ENCODE measurements at regions not wholly inside any gene's neighbourhood (a gene's known extent, or its start where the extent isn't known, plus 50 kb on each side); places are given as distances from the start of the nearest gene placed in this dataset.

- H3K27ac Mint-ChIP-seq = no peak overlapping the region
- H3K4me1 Mint-ChIP-seq = no peaks in the 10 kb centered on the region
- CTCF ChIA-PET = interaction anchor here (1.4 kb wide), 1 partner anchor 9 kb away, joined by 4 read pairs; no protein-coding TSS in a partner anchor
- no peak for DNase-seq
- H3K9me3 Mint-ChIP-seq = no peaks in the 10 kb centered on the region
- POLR2A ChIA-PET = no interaction called here
- no peak overlapping the region for H3K4me3 Mint-ChIP-seq
- no peaks in the 10 kb centered on the region for H3K36me3 Mint-ChIP-seq (ENCODE audit: low read depth)
- peaks cover 10% of the 10 kb centered on the region for H3K27me3 Mint-ChIP-seq
Measured at GRCh38 chr6:33957892-33958525, 154.2 kb upstream of the MLN start.

GRCh38 chr6:33957131-33957891, 153.5 kb upstream of the MLN start:
- CTCF ChIA-PET = no interaction called here
- H3K4me1 Mint-ChIP-seq = no peaks in the 10 kb centered on the region
- H3K9me3 Mint-ChIP-seq = no peaks in the 10 kb centered on the region
- peaks cover 11% of the 10 kb centered on the region for H3K27me3 Mint-ChIP-seq
- POLR2A ChIA-PET = no interaction called here
- no peaks in the 10 kb centered on the region for H3K36me3 Mint-ChIP-seq (ENCODE audit: low read depth)
- no peak overlapping the region for H3K4me3 Mint-ChIP-seq
- no peak for DNase-seq
- H3K27ac Mint-ChIP-seq = no peak overlapping the region

GRCh38 chr6:33956206-33956605, 152.4 kb upstream of the MLN start:
- no peaks in the 10 kb centered on the region for H3K4me1 Mint-ChIP-seq
- no peak for DNase-seq
- no peak overlapping the region for H3K27ac Mint-ChIP-seq
- ChIA-PET CTCF (no interaction called here), POLR2A (no interaction called here)
- H3K9me3 Mint-ChIP-seq = no peaks in the 10 kb centered on the region
- H3K4me3 Mint-ChIP-seq = no peak overlapping the region
- no peaks in the 10 kb centered on the region for H3K36me3 Mint-ChIP-seq (ENCODE audit: low read depth)
- H3K27me3 Mint-ChIP-seq = peaks cover 13% of the 10 kb centered on the region

GRCh38 chr6:33955566-33955965, 151.8 kb upstream of the MLN start:
- Mint-ChIP-seq H3K27me3 (peaks cover 13% of the 10 kb centered on the region), H3K4me1 (no peaks in the 10 kb centered on the region), H3K4me3 (no peak overlapping the region), H3K36me3 (ENCODE audit: low read depth) (no peaks in the 10 kb centered on the region), H3K9me3 (no peaks in the 10 kb centered on the region), H3K27ac (no peak overlapping the region)
- POLR2A ChIA-PET = no interaction called here
- no peak for DNase-seq
- CTCF ChIA-PET = interaction anchor here (1.0 kb wide), 1 partner anchor 184 kb away, joined by 3 read pairs; no protein-coding TSS in a partner anchor

GRCh38 chr6:33954453-33954852, 150.7 kb upstream of the MLN start:
- POLR2A ChIA-PET = interaction anchor here (0.7 kb wide), 1 partner anchor 489 kb away, joined by 3 read pairs; no protein-coding TSS in a partner anchor
- H3K9me3 Mint-ChIP-seq = no peaks in the 10 kb centered on the region
- no peak for DNase-seq
- CTCF ChIA-PET = interaction anchor here (1.0 kb wide), 1 partner anchor 183 kb away, joined by 3 read pairs; no protein-coding TSS in a partner anchor
- H3K27me3 Mint-ChIP-seq = peaks cover 13% of the 10 kb centered on the region
- H3K27ac Mint-ChIP-seq = no peak overlapping the region
- no peak overlapping the region for H3K4me3 Mint-ChIP-seq
- no peaks in the 10 kb centered on the region for H3K36me3 Mint-ChIP-seq (ENCODE audit: low read depth)
- H3K4me1 Mint-ChIP-seq = no peaks in the 10 kb centered on the region

GRCh38 chr6:33953171-33953570, 149.4 kb upstream of the MLN start:
- Mint-ChIP-seq H3K4me1 (no peaks in the 10 kb centered on the region), H3K9me3 (no peaks in the 10 kb centered on the region), H3K4me3 (no peak overlapping the region), H3K27me3 (peaks cover 17% of the 10 kb centered on the region), H3K27ac (no peak overlapping the region), H3K36me3 (ENCODE audit: low read depth) (no peaks in the 10 kb centered on the region)
- POLR2A ChIA-PET = no interaction called here
- CTCF ChIA-PET = no interaction called here
- DNase-seq = no peak

- H3K9me3 Mint-ChIP-seq = no peaks in the 10 kb centered on the region
- no peak overlapping the region for H3K27ac Mint-ChIP-seq
- no peaks in the 10 kb centered on the region for H3K36me3 Mint-ChIP-seq (ENCODE audit: low read depth)
- peaks cover 15% of the 10 kb centered on the region for H3K27me3 Mint-ChIP-seq
- DNase-seq = no peak
- POLR2A ChIA-PET = no interaction called here
- no peaks in the 10 kb centered on the region for H3K4me1 Mint-ChIP-seq
- CTCF ChIA-PET = no interaction called here
- no peak overlapping the region for H3K4me3 Mint-ChIP-seq
Measured at GRCh38 chr6:33952016-33952415, 148.2 kb upstream of the MLN start.

GRCh38 chr6:33950891-33951889, 147.4 kb upstream of the MLN start:
- CTCF ChIA-PET = no interaction called here
- Mint-ChIP-seq H3K36me3 (ENCODE audit: low read depth) (no peaks in the 10 kb centered on the region), H3K4me1 (no peaks in the 10 kb centered on the region), H3K4me3 (no peak overlapping the region), H3K9me3 (no peaks in the 10 kb centered on the region), H3K27ac (no peak overlapping the region), H3K27me3 (peaks cover 15% of the 10 kb centered on the region)
- POLR2A ChIA-PET = no interaction called here
- DNase-seq = no peak

- POLR2A ChIA-PET = no interaction called here
- Mint-ChIP-seq H3K27ac (no peak overlapping the region), H3K9me3 (no peaks in the 10 kb centered on the region), H3K4me3 (no peak overlapping the region), H3K4me1 (no peaks in the 10 kb centered on the region), H3K27me3 (peaks cover 15% of the 10 kb centered on the region), H3K36me3 (ENCODE audit: low read depth) (no peaks in the 10 kb centered on the region)
- CTCF ChIA-PET = no interaction called here
- DNase-seq = no peak
Measured at GRCh38 chr6:33950472-33950881, 146.7 kb upstream of the MLN start.

- Mint-ChIP-seq H3K27ac (no peak overlapping the region), H3K4me1 (no peaks in the 10 kb centered on the region), H3K9me3 (no peaks in the 10 kb centered on the region), H3K27me3 (peaks cover 15% of the 10 kb centered on the region), H3K4me3 (no peak overlapping the region), H3K36me3 (ENCODE audit: low read depth) (no peaks in the 10 kb centered on the region)
- ChIA-PET POLR2A (no interaction called here), CTCF (no interaction called here)
- DNase-seq = no peak
Measured at GRCh38 chr6:33949877-33950435, 146.2 kb upstream of the MLN start.

GRCh38 chr6:33949111-33949510, 145.3 kb upstream of the MLN start:
- Mint-ChIP-seq H3K36me3 (ENCODE audit: low read depth) (no peaks in the 10 kb centered on the region), H3K4me3 (no peak overlapping the region), H3K27me3 (peaks cover 15% of the 10 kb centered on the region), H3K27ac (no peak overlapping the region), H3K4me1 (no peaks in the 10 kb centered on the region), H3K9me3 (no peaks in the 10 kb centered on the region)
- ChIA-PET POLR2A (no interaction called here), CTCF (interaction anchor here (1.1 kb wide), 1 partner anchor 9 kb away, joined by 4 read pairs; no protein-coding TSS in a partner anchor)
- no peak for DNase-seq

- Mint-ChIP-seq H3K36me3 (ENCODE audit: low read depth) (no peaks in the 10 kb centered on the region), H3K27me3 (peaks cover 13% of the 10 kb centered on the region), H3K27ac (no peak overlapping the region), H3K4me3 (no peak overlapping the region), H3K9me3 (no peaks in the 10 kb centered on the region), H3K4me1 (no peaks in the 10 kb centered on the region)
- ChIA-PET CTCF (interaction anchor here (0.7 to 1.1 kb wide), 2 partner anchors 11 to 203 kb away, joined by 3 to 4 read pairs; no protein-coding TSS in a partner anchor), POLR2A (interaction anchor here (0.7 kb wide), 1 partner anchor 11 kb away, joined by 3 read pairs; no protein-coding TSS in a partner anchor)
- no peak for DNase-seq
Measured at GRCh38 chr6:33947916-33948594, 144.3 kb upstream of the MLN start.
